ENCODE measurements at regions not wholly inside any gene's neighbourhood (a gene's known extent, or its start where the extent isn't known, plus 50 kb on each side); places are given as distances from the start of the nearest gene placed in this dataset.

GRCh38 chr3:163045945-163046344 is 1549.3 kb downstream of the OTOL1 start:
- Histone ChIP-seq H3K4me1 (no peaks in the 10 kb centered on the region), H3K27me3 (no peaks in the 10 kb centered on the region), H3K4me3 (no peak overlapping the region), H3K27ac (no peak overlapping the region), H3K36me3 (no peaks in the 10 kb centered on the region), H3K9me3 (no peaks in the 10 kb centered on the region)
- no peak for TF ChIP-seq CTCF (IDR thresholded peaks at IDR 0.05)
- ATAC-seq (no peak), DNase-seq (no peak)
- intact Hi-C loops (cut with DNase I): no loop called here

- Histone ChIP-seq H3K4me3 (no peak overlapping the region), H3K9me3 (no peaks in the 10 kb centered on the region), H3K27ac (no peak overlapping the region), H3K27me3 (no peaks in the 10 kb centered on the region), H3K4me1 (no peaks in the 10 kb centered on the region), H3K36me3 (no peaks in the 10 kb centered on the region)
- TF ChIP-seq CTCF (IDR thresholded peaks at IDR 0.05): no peak
- ATAC-seq (no peak), DNase-seq (no peak)
- intact Hi-C loops (cut with DNase I): no loop called here
Measured at GRCh38 chr3:163048881-163049280, 1552.3 kb downstream of the OTOL1 start.

- peak; percentile 56 for TF ChIP-seq CTCF (IDR thresholded peaks at IDR 0.05)
- Histone ChIP-seq H3K36me3 (no peaks in the 10 kb centered on the region), H3K27ac (no peak overlapping the region), H3K4me3 (no peak overlapping the region), H3K4me1 (no peaks in the 10 kb centered on the region), H3K9me3 (no peaks in the 10 kb centered on the region), H3K27me3 (no peaks in the 10 kb centered on the region)
- DNase-seq (no peak), ATAC-seq (no peak)
- intact Hi-C loops (cut with DNase I): no loop called here
Measured at GRCh38 chr3:163056874-163057497, 1560.4 kb downstream of the OTOL1 start.

GRCh38 chr3:163058031-163058854 is 1561.6 kb downstream of the OTOL1 start:
- intact Hi-C loops (cut with DNase I): no loop called here
- H3K36me3 ChIP-seq: no peaks in the 10 kb centered on the region
- H3K27me3 ChIP-seq: no peaks in the 10 kb centered on the region
- no peak for TF ChIP-seq CTCF (IDR thresholded peaks at IDR 0.05)
- ATAC-seq (no peak), DNase-seq (no peak)
- H3K4me3 ChIP-seq: no peak overlapping the region
- no peaks in the 10 kb centered on the region for H3K9me3 ChIP-seq
- H3K27ac ChIP-seq: no peak overlapping the region
- no peaks in the 10 kb centered on the region for H3K4me1 ChIP-seq

GRCh38 chr3:163071713-163072112 is 1575.1 kb downstream of the OTOL1 start:
- Histone ChIP-seq H3K9me3 (no peaks in the 10 kb centered on the region), H3K27me3 (no peaks in the 10 kb centered on the region), H3K27ac (no peak overlapping the region), H3K4me3 (no peak overlapping the region), H3K4me1 (no peaks in the 10 kb centered on the region), H3K36me3 (no peaks in the 10 kb centered on the region)
- intact Hi-C loops (cut with DNase I): no loop called here
- no peak for ATAC-seq
- no peak for TF ChIP-seq CTCF (IDR thresholded peaks at IDR 0.05)
- DNase-seq: no peak

All from upper lobe of right lung (tissue), 1 donor.